Endothelial cell of umbilical vein (primary cell): ENCODE measurements at regions not wholly inside any gene's neighbourhood (a gene's known extent, or its start where the extent isn't known, plus 50 kb on each side); places are given as distances from the start of the nearest gene placed in this dataset.

Experiments used
- EZH2 ChIP-seq: IDR thresholded peaks from 2 replicates; pipeline ENCODE4 v1.6.1; 2012; ENCODE audit warnings: borderline replicate concordance, low read depth, mild to moderate bottlenecking, moderate library complexity, low read length, inconsistent platforms; ENCODE audit not compliant: severe bottlenecking
- GATA2 ChIP-seq: IDR thresholded peaks from 2 replicates; pipeline ENCODE4 v1.7.0; 2011; ENCODE audit warnings: low read depth, mild to moderate bottlenecking, moderate library complexity, mixed read lengths, low read length; ENCODE audit not compliant: insufficient read length, insufficient read depth
- MYC ChIP-seq: IDR thresholded peaks from one replicate; pipeline ENCODE4 v1.6.1; 2011; ENCODE audit warnings: mild to moderate bottlenecking, low read depth, low read length
- POLR2A ChIP-seq: IDR thresholded peaks from 2 replicates; pipeline ENCODE4 v1.6.1; 2012; ENCODE audit warnings: low read depth, mild to moderate bottlenecking, control low read depth, low read length
- POLR2AphosphoS5 ChIP-seq: IDR thresholded peaks from 2 replicates; pipeline ENCODE4 v1.6.1; 2012; ENCODE audit warnings: low read depth, mild to moderate bottlenecking, control low read depth, low read length, moderate library complexity; ENCODE audit not compliant: insufficient read depth
- TF ChIP-seq, protein P1 (sequence below), 2 donors: IDR thresholded peaks; 1 replicate in 1 of 2; 2 replicates in 1 of 2; pipeline ENCODE4 v1.5.1; 2011; ENCODE audit warnings: low read length in 2 of 2, mild to moderate bottlenecking in 2 of 2, moderate library complexity in 2 of 2, control low read depth in 1 of 2, inconsistent platforms in 1 of 2, low read depth in 1 of 2; ENCODE audit not compliant: insufficient read depth in 1 of 2; ENCODE audit errors: extremely low read depth in 1 of 2
- TF ChIP-seq, protein P2 (sequence below): IDR thresholded peaks from 2 replicates; pipeline ENCODE4 v1.6.1; 2011; ENCODE audit not compliant: insufficient read depth, insufficient read length

GRCh38 chr2:126782648-126783047 is 116.0 kb upstream of the TEX51 start:
- TF ChIP-seq, protein P1, sequence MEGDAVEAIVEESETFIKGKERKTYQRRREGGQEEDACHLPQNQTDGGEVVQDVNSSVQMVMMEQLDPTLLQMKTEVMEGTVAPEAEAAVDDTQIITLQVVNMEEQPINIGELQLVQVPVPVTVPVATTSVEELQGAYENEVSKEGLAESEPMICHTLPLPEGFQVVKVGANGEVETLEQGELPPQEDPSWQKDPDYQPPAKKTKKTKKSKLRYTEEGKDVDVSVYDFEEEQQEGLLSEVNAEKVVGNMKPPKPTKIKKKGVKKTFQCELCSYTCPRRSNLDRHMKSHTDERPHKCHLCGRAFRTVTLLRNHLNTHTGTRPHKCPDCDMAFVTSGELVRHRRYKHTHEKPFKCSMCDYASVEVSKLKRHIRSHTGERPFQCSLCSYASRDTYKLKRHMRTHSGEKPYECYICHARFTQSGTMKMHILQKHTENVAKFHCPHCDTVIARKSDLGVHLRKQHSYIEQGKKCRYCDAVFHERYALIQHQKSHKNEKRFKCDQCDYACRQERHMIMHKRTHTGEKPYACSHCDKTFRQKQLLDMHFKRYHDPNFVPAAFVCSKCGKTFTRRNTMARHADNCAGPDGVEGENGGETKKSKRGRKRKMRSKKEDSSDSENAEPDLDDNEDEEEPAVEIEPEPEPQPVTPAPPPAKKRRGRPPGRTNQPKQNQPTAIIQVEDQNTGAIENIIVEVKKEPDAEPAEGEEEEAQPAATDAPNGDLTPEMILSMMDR (IDR thresholded peaks at IDR 0.05; ENCODE audit: extremely low read depth in 1 of 2, insufficient read depth in 1 of 2, low read depth in 1 of 2, low read length in 2 of 2) = no peak
- no peak for TF ChIP-seq POLR2AphosphoS5
- TF ChIP-seq MYC = no peak
- TF ChIP-seq EZH2 = no peak
- TF ChIP-seq POLR2A = no peak
- TF ChIP-seq, protein P2, sequence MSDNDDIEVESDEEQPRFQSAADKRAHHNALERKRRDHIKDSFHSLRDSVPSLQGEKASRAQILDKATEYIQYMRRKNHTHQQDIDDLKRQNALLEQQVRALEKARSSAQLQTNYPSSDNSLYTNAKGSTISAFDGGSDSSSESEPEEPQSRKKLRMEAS = no peak
- no peak for TF ChIP-seq GATA2
